ENCODE measurements at regions not wholly inside any gene's neighbourhood (a gene's known extent, or its start where the extent isn't known, plus 50 kb on each side); places are given as distances from the start of the nearest gene placed in this dataset.

DNA sequence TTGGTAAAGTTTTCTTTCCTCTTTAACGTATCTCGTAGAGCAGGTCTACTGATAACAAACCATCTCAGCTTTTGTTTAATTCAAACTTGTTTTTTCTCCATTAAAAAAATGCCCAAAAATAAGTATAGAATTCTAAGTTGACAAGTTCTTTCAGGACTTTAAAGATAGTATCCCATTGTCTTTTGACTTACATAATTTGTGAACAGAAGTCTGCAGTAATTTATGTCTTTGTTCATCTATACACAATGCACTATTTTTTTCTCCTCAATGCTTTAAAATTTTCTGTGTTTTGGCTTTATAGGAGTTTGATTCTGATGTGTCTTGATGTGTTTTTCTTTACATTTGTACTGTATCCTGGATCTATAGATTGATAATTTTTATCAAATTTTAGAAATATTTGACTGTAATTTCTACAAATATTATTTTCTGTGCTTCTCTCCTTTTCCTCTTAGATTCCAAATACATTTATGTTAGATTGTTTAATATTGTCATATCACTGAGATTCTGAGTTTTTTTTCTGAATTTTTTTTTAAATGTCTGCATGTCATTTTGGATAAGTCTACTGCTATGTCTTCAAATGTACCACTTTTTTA is 143.3 kb downstream of the FTCDNL1 start:
- DNase-seq (ENCODE audit: low spot score) = no peak

DNA sequence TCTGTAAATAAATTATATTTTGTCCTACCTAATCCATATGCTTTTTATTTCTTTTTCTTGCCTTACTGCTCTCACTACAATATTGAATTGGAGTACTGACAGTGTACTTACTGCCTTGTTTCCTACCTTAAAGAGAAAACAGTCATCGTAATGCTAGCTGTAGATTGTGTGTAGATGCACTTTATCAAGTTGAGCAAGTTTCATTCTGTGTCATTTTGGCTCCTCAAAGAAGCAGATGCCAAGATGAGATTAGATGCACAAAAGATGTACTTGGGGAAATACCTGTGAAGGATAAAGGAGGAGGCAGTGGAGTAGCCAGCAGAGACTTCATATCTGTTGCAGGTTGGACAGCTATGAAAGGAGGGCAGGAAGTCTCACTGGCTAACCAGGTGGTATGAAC is 145.5 kb downstream of the FTCDNL1 start:
- no peak for DNase-seq (ENCODE audit: low spot score)

DNA sequence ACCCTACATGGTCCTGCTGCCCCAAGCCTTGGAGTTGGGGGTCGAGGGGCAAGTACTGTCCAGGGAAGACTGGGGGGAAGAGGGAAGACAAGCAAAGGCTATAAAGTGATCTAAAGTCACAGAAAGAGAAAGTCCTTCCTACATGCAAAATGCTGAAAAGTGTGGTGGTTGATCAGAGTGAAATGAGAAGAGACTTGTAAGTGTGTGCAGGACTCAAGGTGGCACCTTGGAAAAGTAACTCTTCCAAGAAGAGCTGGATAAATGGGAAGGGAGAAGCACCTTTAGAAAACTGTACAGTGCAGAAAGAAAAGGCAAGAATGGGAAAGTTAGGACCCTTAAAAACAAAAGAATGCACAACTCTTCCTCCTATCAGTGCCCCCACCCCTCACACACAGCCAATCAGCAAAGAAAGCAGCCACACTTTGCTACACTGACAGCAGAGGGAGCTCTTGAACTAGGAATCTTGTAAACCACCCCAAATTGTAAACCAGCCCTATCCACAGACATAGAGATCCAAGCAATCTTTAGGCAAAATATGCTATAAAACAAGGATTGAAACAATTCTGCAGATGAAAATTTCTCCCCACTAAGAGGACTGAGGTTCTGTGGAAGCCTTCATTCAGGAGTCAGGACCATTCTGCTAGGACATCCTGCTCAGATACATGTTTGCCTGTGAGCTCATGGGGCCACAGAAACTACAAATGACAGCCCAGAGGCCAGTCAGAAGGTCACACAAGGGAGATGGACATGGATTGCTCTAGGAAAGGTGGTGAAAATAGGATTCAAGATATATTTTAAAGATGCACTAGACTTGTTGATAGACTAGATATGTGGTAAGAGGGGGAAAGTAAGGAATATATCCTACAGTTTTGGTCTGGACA is 146.4 kb downstream of the FTCDNL1 start:
- peak; percentile 60 for DNase-seq (ENCODE audit: low spot score)

GRCh38 chr2:199703199-199703598 is 147.8 kb downstream of the FTCDNL1 start:
- no peak for DNase-seq (ENCODE audit: low spot score)

DNA sequence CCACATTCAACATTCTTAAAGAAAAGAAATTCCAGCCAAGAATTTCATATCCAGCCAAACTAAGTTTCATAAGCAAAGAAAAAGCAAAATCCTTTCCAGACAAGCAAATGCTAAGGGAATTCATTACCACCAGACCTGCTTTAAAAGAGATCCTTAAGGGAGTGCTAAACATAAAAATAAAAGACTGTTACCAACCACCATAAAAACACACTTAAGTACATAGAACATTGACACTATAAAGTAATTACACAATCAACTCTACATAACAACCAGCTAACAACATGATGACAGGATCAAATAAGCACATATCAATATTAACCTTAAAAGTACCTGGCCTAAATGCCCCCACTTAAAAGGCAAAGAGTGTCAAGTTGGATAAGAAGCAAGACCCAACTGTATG is 153.5 kb downstream of the FTCDNL1 start:
- no peak for DNase-seq (ENCODE audit: low spot score)

DNA sequence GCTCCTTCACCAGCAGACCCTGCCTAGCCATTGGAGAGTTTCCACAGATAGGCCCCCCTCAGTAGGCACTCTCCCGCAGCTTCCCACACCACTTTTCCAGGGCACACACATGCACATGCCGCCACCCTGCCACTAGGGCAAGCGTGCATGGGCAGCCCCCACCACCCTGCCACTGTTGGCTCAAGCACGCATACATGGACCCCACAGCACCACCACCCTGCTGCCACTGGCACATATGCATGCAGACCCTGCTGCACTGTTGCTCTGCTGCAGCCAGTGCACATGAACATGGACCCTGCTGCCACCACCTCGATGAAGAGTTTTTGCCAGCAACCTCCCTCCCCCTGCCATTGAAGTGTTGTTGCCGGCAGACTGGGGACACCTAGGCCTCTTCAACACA is 154.9 kb downstream of the FTCDNL1 start:
- no peak for DNase-seq (ENCODE audit: low spot score)

- DNase-seq (ENCODE audit: low spot score) = no peak
Observed at GRCh38 chr2:199693861-199694260, 157.1 kb downstream of the FTCDNL1 start.

- DNase-seq (ENCODE audit: low spot score) = no peak
Observed at GRCh38 chr2:199692489-199692888, 158.5 kb downstream of the FTCDNL1 start.

DNA sequence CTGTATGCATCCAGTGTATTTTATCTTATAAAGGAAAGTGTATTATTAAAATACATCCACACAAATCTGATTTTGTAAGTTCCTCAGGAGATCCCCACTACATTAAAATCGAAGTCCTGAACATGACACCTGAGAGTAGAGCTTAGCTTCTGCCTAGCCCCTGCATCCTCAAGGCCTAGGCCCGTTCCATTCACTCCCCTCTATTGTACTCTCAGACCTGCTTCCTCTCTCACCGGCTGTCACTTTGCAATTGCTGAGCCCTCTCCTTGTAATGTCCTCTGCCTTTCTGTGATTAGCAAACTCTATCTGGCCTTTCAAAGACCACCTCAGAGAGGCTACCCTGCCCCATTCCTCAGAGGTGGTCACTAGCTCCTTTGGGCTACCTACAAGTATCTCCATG is 160.8 kb downstream of the FTCDNL1 start:
- DNase-seq (ENCODE audit: low spot score) = no peak

DNA sequence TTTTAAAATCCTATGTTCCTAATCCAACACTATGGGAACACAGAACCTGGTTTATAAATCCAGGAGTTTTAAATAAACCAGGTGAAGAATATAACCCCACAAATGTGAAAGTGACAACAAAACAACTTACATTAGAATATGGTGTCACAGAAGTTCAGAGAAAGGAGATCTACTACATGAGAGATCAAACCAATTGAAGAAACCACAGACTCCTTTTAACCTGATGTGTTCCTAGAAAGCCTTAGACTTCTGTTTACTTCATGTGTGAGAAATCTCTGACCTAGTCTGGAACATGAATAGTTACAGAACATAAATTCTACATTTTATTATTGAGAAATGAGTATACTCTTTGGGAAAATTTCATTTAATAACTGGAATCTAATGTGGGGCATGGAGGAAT is 165.3 kb downstream of the FTCDNL1 start:
- DNase-seq (ENCODE audit: low spot score) = no peak

DNA sequence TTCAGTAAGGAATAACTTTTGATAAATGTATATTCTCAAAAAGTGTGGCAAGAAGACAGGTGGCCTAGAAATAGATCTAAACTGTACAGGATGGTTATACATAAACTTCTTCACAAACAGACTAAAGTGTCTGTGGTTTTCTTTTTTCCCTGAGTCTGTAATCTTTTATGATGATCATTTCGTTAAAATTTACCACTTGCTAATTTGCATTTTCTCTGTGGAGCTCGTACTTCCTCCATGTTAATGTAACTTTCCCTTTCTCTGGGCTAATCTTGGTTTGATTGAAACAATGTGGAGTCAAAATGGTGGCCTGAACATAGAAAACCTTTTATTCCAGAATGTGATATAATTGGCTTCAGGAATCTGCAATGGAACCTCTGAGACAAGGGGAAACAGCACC is 166.2 kb downstream of the FTCDNL1 start:
- DNase-seq (ENCODE audit: low spot score) = no peak

DNA sequence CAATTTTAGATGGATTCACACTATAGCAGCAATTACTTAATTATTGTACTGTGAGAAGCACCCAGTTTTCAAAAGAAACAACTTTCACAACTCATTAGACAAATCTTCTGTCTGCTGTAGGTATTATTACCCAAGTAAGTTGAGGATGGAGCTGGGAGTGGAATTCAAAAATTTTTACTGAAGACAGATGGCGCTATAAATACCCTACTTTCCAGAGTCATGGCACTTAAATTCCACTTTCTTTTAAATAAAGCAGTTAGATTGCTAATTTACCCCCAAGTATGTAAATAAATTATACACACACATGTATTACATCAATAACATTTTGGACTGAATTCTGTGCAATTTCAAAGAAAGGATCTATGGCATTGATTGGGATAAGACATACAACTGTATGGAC is 166.8 kb downstream of the FTCDNL1 start:
- DNase-seq (ENCODE audit: low spot score) = no peak

GRCh38 chr2:199682001-199682400 is 169.0 kb downstream of the FTCDNL1 start:
- DNase-seq (ENCODE audit: low spot score) = peak; percentile 4

DNA sequence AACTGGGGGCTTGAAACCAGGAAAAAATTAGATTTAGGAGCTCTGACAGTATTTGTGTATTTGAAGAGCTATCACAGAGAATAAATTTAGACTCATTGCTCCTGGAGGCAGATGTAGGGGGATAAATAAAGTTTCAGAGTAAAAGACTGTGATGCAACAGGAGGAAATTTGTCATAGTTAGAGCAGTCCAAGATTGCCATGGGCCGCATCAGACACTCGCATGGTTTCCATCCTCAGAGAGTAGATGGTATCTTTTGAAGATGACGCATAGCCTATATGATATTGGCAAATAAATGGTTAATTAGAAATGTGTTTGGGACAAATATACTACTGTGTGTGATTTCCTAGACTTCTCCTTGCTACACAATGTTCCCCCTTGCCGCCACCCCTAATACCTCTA is 170.5 kb downstream of the FTCDNL1 start:
- DNase-seq (ENCODE audit: low spot score) = no peak

DNA sequence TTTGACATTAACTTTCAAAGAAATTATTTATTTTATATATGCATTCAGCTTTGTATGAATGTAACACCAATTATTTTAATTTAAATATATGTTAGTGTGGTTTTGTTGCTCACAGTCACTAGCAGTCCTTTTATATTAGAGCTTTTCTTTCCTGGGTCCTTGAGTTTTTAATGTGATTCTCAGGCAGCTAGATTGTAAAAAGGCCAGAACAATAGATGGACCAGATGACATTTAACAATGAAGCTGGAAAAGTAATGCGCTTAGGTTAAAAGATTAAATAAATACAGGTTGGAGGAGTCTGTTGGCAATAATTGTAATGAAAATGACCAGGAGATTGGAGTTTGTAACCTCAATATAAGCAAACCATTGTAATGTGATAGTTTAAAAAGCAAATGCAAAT is 171.1 kb downstream of the FTCDNL1 start:
- no peak for DNase-seq (ENCODE audit: low spot score)

DNA sequence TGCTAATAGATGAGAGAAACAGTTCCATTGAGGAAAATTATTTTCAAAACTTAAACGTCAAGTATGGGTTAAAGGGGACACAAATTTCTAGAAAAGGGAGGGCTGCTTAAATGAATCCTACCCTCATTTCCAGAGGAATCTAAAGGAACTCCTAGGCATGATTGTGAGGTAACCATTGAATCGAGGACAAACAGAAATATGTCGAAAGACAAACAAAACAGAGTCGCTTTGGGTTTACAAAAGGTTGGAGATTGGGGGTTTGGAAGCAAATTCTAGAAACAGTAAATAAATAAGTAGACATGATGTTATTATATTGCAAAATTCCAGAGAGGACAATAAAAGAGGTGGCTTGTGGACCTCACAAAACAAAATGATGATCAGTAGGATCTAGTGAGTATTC is 173.1 kb downstream of the FTCDNL1 start:
- DNase-seq (ENCODE audit: low spot score) = no peak

- no peak for DNase-seq (ENCODE audit: low spot score)
Observed at GRCh38 chr2:199668645-199669044, 182.3 kb downstream of the FTCDNL1 start.

DNA sequence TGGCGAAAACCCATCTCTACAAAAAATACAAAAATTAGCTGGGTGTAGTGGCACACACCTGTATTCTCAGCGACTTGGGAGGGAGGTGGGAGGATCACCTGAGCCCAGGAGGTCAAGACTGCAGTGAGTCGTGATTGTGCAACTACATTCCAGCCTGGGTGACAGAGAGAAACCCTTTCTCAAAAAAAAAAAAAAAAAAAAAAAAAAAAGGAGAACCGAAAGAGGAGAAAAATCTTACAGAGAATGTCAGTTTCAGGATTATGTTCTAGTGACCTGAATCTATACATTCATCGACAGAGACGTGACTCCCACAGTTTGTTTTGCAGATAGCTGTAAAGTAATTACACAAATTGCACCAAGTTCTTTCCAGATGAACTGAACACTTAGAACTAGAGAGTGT is 187.8 kb downstream of the FTCDNL1 start:
- no peak for DNase-seq (ENCODE audit: low spot score)

- DNase-seq (ENCODE audit: low spot score) = no peak
Observed at GRCh38 chr2:199662255-199662654, 188.7 kb downstream of the FTCDNL1 start.

- DNase-seq (ENCODE audit: low spot score) = no peak
Observed at GRCh38 chr2:199660167-199660566, 190.8 kb downstream of the FTCDNL1 start.

DNA sequence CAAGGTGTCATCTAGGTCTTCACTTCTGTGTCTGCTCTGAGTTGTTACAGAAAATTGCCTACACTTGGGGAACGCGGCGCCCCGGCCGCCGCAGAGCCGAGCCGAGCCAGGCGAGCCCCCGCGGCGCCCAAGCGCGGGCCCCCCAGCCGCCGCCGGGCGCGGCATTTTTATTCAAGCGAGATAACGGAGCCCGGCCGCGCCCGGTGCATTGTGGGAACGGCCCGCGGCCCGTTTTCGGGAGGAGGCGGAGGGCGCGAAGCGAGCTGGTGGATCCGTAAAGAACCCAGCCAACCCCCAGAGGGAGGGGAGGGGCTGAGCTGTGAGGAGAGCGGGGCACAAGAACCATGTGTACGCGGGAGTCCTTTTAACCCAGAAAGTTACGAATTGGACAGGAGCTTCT is 191.8 kb downstream of the FTCDNL1 start:
- DNase-seq (ENCODE audit: low spot score) = no peak

DNA sequence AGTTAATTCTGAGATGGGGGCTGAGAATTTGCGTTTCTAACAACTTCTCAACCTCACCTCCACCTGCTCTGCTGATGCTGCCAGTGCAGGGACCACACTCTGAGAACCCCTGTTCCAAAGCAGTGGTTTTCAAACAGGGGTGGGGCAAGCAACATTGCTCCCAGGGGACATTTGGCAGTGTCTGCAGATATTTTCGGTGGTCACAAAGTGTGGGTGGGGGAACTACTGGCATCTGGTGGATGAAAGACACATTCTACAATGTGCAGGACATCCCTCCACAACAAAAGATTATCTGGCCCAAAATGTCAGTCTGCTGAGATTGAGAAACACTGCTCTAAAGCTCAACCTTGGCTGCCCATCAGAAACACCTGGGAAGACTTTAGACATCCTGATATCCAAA is 188.7 kb upstream of the SATB2 start:
- no peak for DNase-seq (ENCODE audit: low spot score)

DNA sequence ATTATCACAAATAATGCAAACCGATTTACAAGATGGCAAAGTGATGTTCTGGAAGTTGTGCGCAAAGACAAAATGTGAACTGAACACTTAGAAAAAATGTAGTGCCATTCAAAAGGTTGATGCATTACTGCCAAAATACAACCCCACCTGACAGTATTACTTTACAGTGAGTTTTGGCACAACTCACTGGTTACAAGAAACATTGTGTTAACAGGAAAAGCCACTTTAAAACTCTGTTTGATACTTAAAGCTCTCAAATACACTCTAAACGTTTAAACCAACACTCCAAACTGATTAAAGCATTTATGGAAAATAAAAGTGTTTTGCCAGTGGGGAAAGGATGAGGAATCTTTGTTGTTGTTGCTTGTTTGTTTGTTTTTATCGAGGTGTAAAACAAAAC is 173.4 kb upstream of the SATB2 start:
- no peak for DNase-seq (ENCODE audit: low spot score)

Measured in HT-29 (cell line).